ENCODE measurements at regions not wholly inside any gene's neighbourhood (a gene's known extent, or its start where the extent isn't known, plus 50 kb on each side); places are given as distances from the start of the nearest gene placed in this dataset.

DNA sequence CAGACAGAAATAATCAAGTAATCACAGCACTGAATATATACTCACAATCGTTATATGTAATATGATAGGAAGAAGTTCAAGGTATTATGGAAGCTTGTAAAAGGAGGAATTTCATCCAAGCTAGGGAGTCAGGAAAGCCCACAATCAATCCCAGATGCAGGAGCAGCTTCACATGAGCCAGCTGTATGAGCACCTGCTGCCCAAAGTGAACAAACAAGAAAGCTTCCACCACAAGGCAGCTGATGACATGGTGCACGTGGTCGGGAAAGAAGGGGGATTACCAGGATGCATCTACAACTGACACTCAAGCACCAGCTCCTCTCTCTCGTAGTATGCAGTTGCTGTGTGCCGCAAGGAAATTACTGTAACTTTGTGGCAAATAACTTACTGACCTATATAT lies 225.2 kb downstream of the XPNPEP1 start:
- no peak for TF ChIP-seq POLR2AphosphoS5 (IDR thresholded peaks at IDR 0.05; ENCODE audit: low read depth, low read length)
- no peak for TF ChIP-seq POLR2A (IDR thresholded peaks at IDR 0.05; ENCODE audit: low read depth, low read length)
- TF ChIP-seq TAF1 (IDR thresholded peaks at IDR 0.05; ENCODE audit: low read depth, low read length): no peak
